Heart left ventricle (tissue), 16 donors: ENCODE measurements at regions not wholly inside any gene's neighbourhood (a gene's known extent, or its start where the extent isn't known, plus 50 kb on each side); places are given as distances from the start of the nearest gene placed in this dataset.

Experiments
- ATAC-seq, 4 donors: fragments of 200-7000 bp; cut with Tn5 transposase; one replicate each; pipeline ENCODE4 v1.9.1; 2020 to 2022; ENCODE audit warnings: moderate library complexity in 4 of 4, mild to moderate bottlenecking in 3 of 4, moderate number of reproducible peaks in 1 of 4
- DNase-seq, 5 donors: peaks; one replicate each; pipeline ENCODE4 v3.0.0-alpha.2; 2020
- H3K27ac ChIP-seq, 12 donors: fragments of 200-600 bp; sonication (generic) in 4 of 12; one replicate each; pipeline versions ENCODE4 v1.5.0 to v1.8.0; 2016 to 2022; ENCODE audit warnings: mild to moderate bottlenecking in 2 of 12
- H3K27me3 ChIP-seq, 9 donors: fragments of 200-600 bp; sonication (generic) in 2 of 9; one replicate each; pipeline versions ENCODE4 v1.5.1 to v1.8.0; 2016 to 2022; ENCODE audit warnings: mild to moderate bottlenecking in 3 of 9
- H3K36me3 ChIP-seq, 9 donors: fragments of 200-600 bp; sonication (generic) in 2 of 9; one replicate each; pipeline versions ENCODE4 v1.5.0 to v1.8.0; 2018 to 2022; ENCODE audit warnings: mild to moderate bottlenecking in 2 of 9
- H3K4me1 ChIP-seq, 12 donors: fragments of 200-600 bp; sonication (generic) in 4 of 12; one replicate each; pipeline versions ENCODE4 v1.5.0 to v1.8.0; 2016 to 2022; ENCODE audit warnings: mild to moderate bottlenecking in 3 of 12
- H3K4me3 ChIP-seq, 12 donors: fragments of 200-600 bp; sonication (generic) in 4 of 12; one replicate each; pipeline versions ENCODE4 v1.5.0 to v1.8.0; 2017 to 2022; ENCODE audit warnings: mild to moderate bottlenecking in 9 of 12, moderate library complexity in 4 of 12
- H3K9me3 ChIP-seq, 12 donors: fragments of 200-600 bp; sonication (generic) in 4 of 12; one replicate each; pipeline versions ENCODE4 v1.5.0 to v1.8.0; 2016 to 2022; ENCODE audit warnings: mild to moderate bottlenecking in 1 of 12
- POLR2A ChIP-seq, 2 donors: fragments of 450-650 bp; IDR thresholded peaks; one replicate each; pipeline ENCODE4 v1.6.1; 2017; ENCODE audit warnings: antibody characterized with exemption in 2 of 2, mild to moderate bottlenecking in 2 of 2, moderate library complexity in 2 of 2
- WGBS, 4 donors: extraction: QIAGEN DNeasy Blood & Tissue Kit in 2 of 4; methylation state at CpG; one replicate each; pipeline versions ENCODE4 v1.1.5 to v1.1.7; 2013 to 2018; 5-methylcytosine and 5-hydroxymethylcytosine counted together
- intact Hi-C, 10 donors: fragments of 100-400 bp; cut with DNase I; formaldehyde crosslinking; loops; one replicate each; pipeline versions ENCODE4 v1.11.1 to v1.14.2; 2022
- TF ChIP-seq, protein P1 (sequence below), 12 donors: fragments of 200-600 bp; sonication (generic) in 4 of 12; IDR thresholded peaks; one replicate each; pipeline versions ENCODE4 v1.5.0 to v1.8.0; 2018 to 2022; ENCODE audit warnings: antibody characterized with exemption in 12 of 12, mild to moderate bottlenecking in 5 of 12
- donor health status: ischemic (EF 13 %, LVEDD 7.1; RV severe dilation, severe dysfunction).
- donor health status: healthy with polysubstance abuse.
- donor health status: DM: no; HTN: yes; CAD: no.
- donor health status: DM: no; HTN: no; CAD: no.
- donor health status: ischemic (EF 25% LVEDD 6.9; RV normal size, moderate dysfunction).
- donor health status: ischemic (EF 25% LVEDD 5.7; RV mildly dilated, moderate dysfunction).
- donor health status: healthy.
- donor health status: DM: yes; HTN: yes; CAD: no.
- donor health status: ischemic (EF 35%, LVEDD 5.7; RV mildly dilated, moderate dysfunction).
- donor health status: nonischemic (EF 11% LVEDD 7.7; RV severe dilation, severe dysfunction).
- donor health status: DM: yes; HTN: yes; CAD: no.
- donor health status: PGD.
- donor health status: ischemic (EF 29% LVEDD 5.4; RV normal size, mild dysfunction).
- donor health status: nonischemic (EF 23%, LVEDD 6.1; RV moderate dilation, normal function).

- intact Hi-C loops: no loop called here
- TF ChIP-seq POLR2A (IDR thresholded peaks at IDR 0.05): no peak
- TF ChIP-seq, protein P1, sequence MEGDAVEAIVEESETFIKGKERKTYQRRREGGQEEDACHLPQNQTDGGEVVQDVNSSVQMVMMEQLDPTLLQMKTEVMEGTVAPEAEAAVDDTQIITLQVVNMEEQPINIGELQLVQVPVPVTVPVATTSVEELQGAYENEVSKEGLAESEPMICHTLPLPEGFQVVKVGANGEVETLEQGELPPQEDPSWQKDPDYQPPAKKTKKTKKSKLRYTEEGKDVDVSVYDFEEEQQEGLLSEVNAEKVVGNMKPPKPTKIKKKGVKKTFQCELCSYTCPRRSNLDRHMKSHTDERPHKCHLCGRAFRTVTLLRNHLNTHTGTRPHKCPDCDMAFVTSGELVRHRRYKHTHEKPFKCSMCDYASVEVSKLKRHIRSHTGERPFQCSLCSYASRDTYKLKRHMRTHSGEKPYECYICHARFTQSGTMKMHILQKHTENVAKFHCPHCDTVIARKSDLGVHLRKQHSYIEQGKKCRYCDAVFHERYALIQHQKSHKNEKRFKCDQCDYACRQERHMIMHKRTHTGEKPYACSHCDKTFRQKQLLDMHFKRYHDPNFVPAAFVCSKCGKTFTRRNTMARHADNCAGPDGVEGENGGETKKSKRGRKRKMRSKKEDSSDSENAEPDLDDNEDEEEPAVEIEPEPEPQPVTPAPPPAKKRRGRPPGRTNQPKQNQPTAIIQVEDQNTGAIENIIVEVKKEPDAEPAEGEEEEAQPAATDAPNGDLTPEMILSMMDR (IDR thresholded peaks at IDR 0.05): no peak
- ATAC-seq (no peak), DNase-seq (no peak)
- peaks cover 0 to 6% (median 0%) of the 10 kb centered on the region in 12 donors for H3K9me3 ChIP-seq
- WGBS, 4 donors: 62 to 76% (median 70%) methylated on average over 1 of the region's 1 CpG
- no peak overlapping the region for H3K4me3 ChIP-seq
- no peaks in the 10 kb centered on the region for H3K4me1 ChIP-seq
- no peak overlapping the region for H3K27ac ChIP-seq
- H3K36me3 ChIP-seq: no peaks in the 10 kb centered on the region
- H3K27me3 ChIP-seq: no peaks in the 10 kb centered on the region
These were observed 192.5 kb downstream of the TECRL start for GRCh38 chr4:64216741-64217140.

GRCh38 chr4:64205376-64205775, 203.9 kb downstream of the TECRL start:
- H3K4me3 ChIP-seq: no peak overlapping the region
- WGBS, 4 donors: 71 to 85% (median 81%) methylated on average over 3 of the region's 3 CpGs
- ATAC-seq (no peak), DNase-seq (no peak)
- no peak for TF ChIP-seq POLR2A (IDR thresholded peaks at IDR 0.05)
- TF ChIP-seq, protein P1 (IDR thresholded peaks at IDR 0.05): no peak
- no peaks in the 10 kb centered on the region for H3K36me3 ChIP-seq
- intact Hi-C loops: no loop called here
- no peaks in the 10 kb centered on the region for H3K27me3 ChIP-seq
- H3K4me1 ChIP-seq: no peaks in the 10 kb centered on the region
- peaks cover 0 to 21% (median 2%) of the 10 kb centered on the region in 12 donors for H3K9me3 ChIP-seq
- no peak overlapping the region for H3K27ac ChIP-seq

- TF ChIP-seq POLR2A (IDR thresholded peaks at IDR 0.05): no peak
- TF ChIP-seq, protein P1 (IDR thresholded peaks at IDR 0.05): no peak
- no peak for DNase-seq
- ATAC-seq: no peak
- H3K27me3 ChIP-seq: no peaks in the 10 kb centered on the region
- WGBS, 4 donors: 55 to 80% (median 60%) methylated on average over 2 of the region's 2 CpGs
- no peaks in the 10 kb centered on the region for H3K36me3 ChIP-seq
- intact Hi-C loops: no loop called here
- no peak overlapping the region for H3K4me3 ChIP-seq
- no peak overlapping the region for H3K27ac ChIP-seq
- peaks cover 0 to 3% (median 0%) of the 10 kb centered on the region in 12 donors for H3K9me3 ChIP-seq
- H3K4me1 ChIP-seq: no peaks in the 10 kb centered on the region
These were observed 209.2 kb downstream of the TECRL start for GRCh38 chr4:64200001-64200555.

GRCh38 chr4:64195582-64195981, 213.7 kb downstream of the TECRL start:
- H3K36me3 ChIP-seq: no peaks in the 10 kb centered on the region
- H3K4me1 ChIP-seq: no peaks in the 10 kb centered on the region
- no peak overlapping the region for H3K27ac ChIP-seq
- ATAC-seq: no peak
- no peaks in the 10 kb centered on the region for H3K27me3 ChIP-seq
- no peak for DNase-seq
- no peak overlapping the region for H3K4me3 ChIP-seq
- whole genome bisulfite sequencing, 4 donors: 64 to 94% (median 84%) methylated on average over 1 of the region's 1 CpG
- intact Hi-C loops: loop anchor here in 1 of 10 donors (10.0 kb wide), 1 partner anchor 61 kb away; no protein-coding TSS in a partner anchor
- no peak for TF ChIP-seq POLR2A (IDR thresholded peaks at IDR 0.05)
- TF ChIP-seq, protein P1 (IDR thresholded peaks at IDR 0.05): no peak
- peaks cover 0 to 3% (median 0%) of the 10 kb centered on the region in 12 donors for H3K9me3 ChIP-seq
